Prostate gland (tissue), 2 donors: ENCODE measurements at regions not wholly inside any gene's neighbourhood (a gene's known extent, or its start where the extent isn't known, plus 50 kb on each side); places are given as distances from the start of the nearest gene placed in this dataset.

Source experiments
- CTCF ChIP-seq, 4 experiments: fragments of 200-600 bp in 2 of 4; fragments of 450-650 bp in 2 of 4; sonication (generic) in 2 of 4; IDR thresholded peaks; 1 replicate in 3 of 4; 2 replicates in 1 of 4; pipeline ENCODE4 v1.5.1; 2016 to 2019; ENCODE audit warnings: antibody characterized with exemption in 4 of 4, mild to moderate bottlenecking in 2 of 4, moderate library complexity in 2 of 4
- POLR2AphosphoS5 ChIP-seq: sonication (generic); formaldehyde crosslinking; IDR thresholded peaks from one replicate; pipeline ENCODE4 v1.6.1; 2017; ENCODE audit warnings: antibody characterized with exemption

GRCh38 chr10:120007261-120007660, 114.7 kb downstream of the SEC23IP start:
- TF ChIP-seq POLR2AphosphoS5 = no peak
- TF ChIP-seq CTCF (IDR thresholded peaks at IDR 0.05) = no peak
